Gastrocnemius medialis (tissue), 4 donors: ENCODE measurements at regions not wholly inside any gene's neighbourhood (a gene's known extent, or its start where the extent isn't known, plus 50 kb on each side); places are given as distances from the start of the nearest gene placed in this dataset.

ENCODE experiments used
- ATAC-seq, 2 donors: fragments of 150-250 bp; one replicate each; pipeline ENCODE4 v1.9.1; 2016
- DNase-seq, 2 donors: peaks; one replicate each; pipeline ENCODE4 v3.0.0-alpha.2; 2019
- H3K27ac ChIP-seq, 4 donors: fragments of 200-600 bp; sonication (generic); 1 replicate in 1 of 4; 2 replicates in 3 of 4; pipeline ENCODE4 v1.5.1; 2016 to 2018; ENCODE audit warnings: mild to moderate bottlenecking in 2 of 4, moderate library complexity in 1 of 4
- H3K27me3 ChIP-seq, 3 donors: fragments of 200-600 bp; sonication (generic) in 2 of 3; 1 replicate in 1 of 3; 2 replicates in 2 of 3; pipeline versions ENCODE4 v1.5.1 to v1.6.0; 2016 to 2019; ENCODE audit warnings: mild to moderate bottlenecking in 1 of 3, moderate library complexity in 1 of 3
- H3K36me3 ChIP-seq, 2 donors: fragments of 200-600 bp; sonication (generic) in 1 of 2; one replicate each; pipeline ENCODE4 v1.5.1; 2017 to 2018
- H3K4me1 ChIP-seq, 2 donors: fragments of 200-600 bp; sonication (generic) in 1 of 2; one replicate each; pipeline ENCODE4 v1.5.1; 2016 to 2017; ENCODE audit warnings: mild to moderate bottlenecking in 2 of 2
- H3K4me3 ChIP-seq, 4 donors: fragments of 200-600 bp; sonication (generic) in 3 of 4; 1 replicate in 1 of 4; 2 replicates in 3 of 4; pipeline ENCODE4 v1.5.1; 2016 to 2019; ENCODE audit warnings: mild to moderate bottlenecking in 2 of 4
- H3K9me3 ChIP-seq, 3 donors: fragments of 200-600 bp; sonication (generic) in 2 of 3; 1 replicate in 1 of 3; 2 replicates in 2 of 3; pipeline ENCODE4 v1.5.1; 2016 to 2019
- POLR2A ChIP-seq, 2 donors: fragments of 450-650 bp; IDR thresholded peaks; one replicate each; pipeline ENCODE4 v1.6.1; 2017; ENCODE audit warnings: antibody characterized with exemption in 2 of 2, mild to moderate bottlenecking in 2 of 2, moderate library complexity in 2 of 2
- in situ Hi-C, 4 donors: fragments of 200-750 bp; cut with MboI; loops; one replicate each; pipeline versions ENCODE4 v1.15.0 to v1.8.0; 2017; ENCODE audit warnings: low sequenced_read_pairs in 4 of 4
- intact Hi-C: fragments of 100-400 bp; cut with DNase I; formaldehyde crosslinking; loops from one replicate; pipeline ENCODE4 v1.15.1; 2023; ENCODE audit warnings: low total_unique reads
- TF ChIP-seq, protein P1 (sequence below), 5 experiments: fragments of 450-650 bp in 3 of 5; fragments of 200-600 bp in 2 of 5; sonication (generic) in 2 of 5; IDR thresholded peaks in 4 of 5; conservative IDR thresholded peaks in 1 of 5; 1 replicate in 4 of 5; 2 replicates in 1 of 5; pipeline ENCODE4 v1.5.1; 2016 to 2019; ENCODE audit warnings: antibody characterized with exemption in 5 of 5, mild to moderate bottlenecking in 3 of 5, moderate library complexity in 3 of 5

DNA sequence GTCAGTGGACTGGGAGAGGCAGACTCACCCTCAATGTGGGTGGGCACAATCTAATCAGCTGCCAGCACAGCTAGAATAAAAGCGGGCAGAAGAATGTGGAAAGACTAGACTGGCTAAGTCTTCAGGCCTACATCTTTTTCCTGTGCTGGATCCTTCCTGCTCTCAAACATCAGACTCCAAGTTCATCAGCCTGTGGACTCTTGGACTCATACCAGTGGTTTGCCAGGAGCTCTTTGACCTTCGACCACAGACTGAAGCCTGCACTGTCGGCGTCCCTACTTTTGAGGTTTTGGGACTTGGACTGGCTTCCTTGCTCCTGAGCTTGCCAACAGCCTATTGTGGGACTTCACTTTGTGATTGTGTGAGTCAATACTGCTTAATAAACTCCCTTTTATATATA lies 68.0 kb downstream of the CNTN3 start:
- Histone ChIP-seq H3K4me3 (no peak overlapping the region), H3K9me3 (no peaks in the 10 kb centered on the region), H3K36me3 (no peaks in the 10 kb centered on the region), H3K27ac (no peak overlapping the region), H3K4me1 (no peaks in the 10 kb centered on the region), H3K27me3 (no peaks in the 10 kb centered on the region)
- intact Hi-C loops, result no loop called here
- ATAC-seq (no peak), DNase-seq (no peak)
- in situ Hi-C loops, result no loop called here
- TF ChIP-seq POLR2A (IDR thresholded peaks at IDR 0.05), result no peak
- TF ChIP-seq, protein P1, sequence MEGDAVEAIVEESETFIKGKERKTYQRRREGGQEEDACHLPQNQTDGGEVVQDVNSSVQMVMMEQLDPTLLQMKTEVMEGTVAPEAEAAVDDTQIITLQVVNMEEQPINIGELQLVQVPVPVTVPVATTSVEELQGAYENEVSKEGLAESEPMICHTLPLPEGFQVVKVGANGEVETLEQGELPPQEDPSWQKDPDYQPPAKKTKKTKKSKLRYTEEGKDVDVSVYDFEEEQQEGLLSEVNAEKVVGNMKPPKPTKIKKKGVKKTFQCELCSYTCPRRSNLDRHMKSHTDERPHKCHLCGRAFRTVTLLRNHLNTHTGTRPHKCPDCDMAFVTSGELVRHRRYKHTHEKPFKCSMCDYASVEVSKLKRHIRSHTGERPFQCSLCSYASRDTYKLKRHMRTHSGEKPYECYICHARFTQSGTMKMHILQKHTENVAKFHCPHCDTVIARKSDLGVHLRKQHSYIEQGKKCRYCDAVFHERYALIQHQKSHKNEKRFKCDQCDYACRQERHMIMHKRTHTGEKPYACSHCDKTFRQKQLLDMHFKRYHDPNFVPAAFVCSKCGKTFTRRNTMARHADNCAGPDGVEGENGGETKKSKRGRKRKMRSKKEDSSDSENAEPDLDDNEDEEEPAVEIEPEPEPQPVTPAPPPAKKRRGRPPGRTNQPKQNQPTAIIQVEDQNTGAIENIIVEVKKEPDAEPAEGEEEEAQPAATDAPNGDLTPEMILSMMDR (IDR thresholded peaks at IDR 0.05 in 4 of 5, conservative IDR thresholded peaks at IDR 0.05 in 1 of 5), result no peak

DNA sequence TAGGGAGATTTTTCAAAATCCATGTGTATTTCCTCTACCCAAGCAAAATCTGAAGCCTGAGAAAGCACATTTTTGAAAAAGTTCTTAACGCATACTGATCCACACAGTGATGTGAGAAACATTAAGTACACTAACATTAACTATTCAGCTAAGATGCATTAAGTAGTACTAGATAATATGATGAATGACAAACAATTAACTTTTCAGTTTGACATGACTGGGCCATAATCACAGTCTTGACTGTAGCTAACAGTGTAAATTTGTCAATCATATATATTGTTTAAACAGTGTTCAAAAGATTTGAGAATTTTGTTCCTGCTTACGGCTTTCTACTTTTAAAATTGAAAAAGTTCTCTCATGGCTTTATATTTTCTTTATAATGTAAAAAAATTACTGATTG lies 72.0 kb downstream of the CNTN3 start:
- no peaks in the 10 kb centered on the region for H3K27me3 ChIP-seq
- no peak overlapping the region for H3K27ac ChIP-seq
- ATAC-seq (no peak), DNase-seq (no peak)
- no peak for TF ChIP-seq POLR2A (IDR thresholded peaks at IDR 0.05)
- TF ChIP-seq, protein P1 (IDR thresholded peaks at IDR 0.05 in 4 of 5, conservative IDR thresholded peaks at IDR 0.05 in 1 of 5), result no peak
- no peaks in the 10 kb centered on the region for H3K9me3 ChIP-seq
- no peak overlapping the region for H3K4me3 ChIP-seq
- intact Hi-C loops, result no loop called here
- no peaks in the 10 kb centered on the region for H3K4me1 ChIP-seq
- no peaks in the 10 kb centered on the region for H3K36me3 ChIP-seq
- in situ Hi-C loops, result no loop called here

DNA sequence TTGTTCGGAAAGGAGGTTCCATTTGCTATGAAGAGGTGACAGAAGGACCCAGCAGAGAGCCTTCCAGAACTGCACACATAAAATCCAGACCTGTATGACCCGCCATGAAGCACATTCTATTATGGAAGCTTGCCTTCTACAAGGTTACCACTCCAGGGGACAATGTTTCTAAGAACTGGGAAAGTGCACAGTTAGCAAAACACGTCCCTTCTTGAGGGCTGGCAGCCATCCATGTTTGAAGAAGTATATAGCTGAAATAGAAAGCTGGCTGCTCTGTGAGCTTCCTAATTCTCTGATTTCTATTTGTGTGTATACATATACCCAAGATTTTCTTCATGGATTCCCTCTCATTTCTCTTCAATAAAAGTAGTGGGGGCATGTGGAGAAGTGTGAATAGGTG lies 74.6 kb downstream of the CNTN3 start:
- no peaks in the 10 kb centered on the region for H3K9me3 ChIP-seq
- H3K4me3 ChIP-seq, result no peak overlapping the region
- intact Hi-C loops (no loop called here), in situ Hi-C loops (no loop called here)
- no peak for TF ChIP-seq POLR2A (IDR thresholded peaks at IDR 0.05)
- TF ChIP-seq, protein P1 (IDR thresholded peaks at IDR 0.05 in 4 of 5, conservative IDR thresholded peaks at IDR 0.05 in 1 of 5), result no peak
- ATAC-seq, result no peak
- no peak for DNase-seq
- H3K27ac ChIP-seq, result no peak overlapping the region
- no peaks in the 10 kb centered on the region for H3K27me3 ChIP-seq
- no peaks in the 10 kb centered on the region for H3K4me1 ChIP-seq
- no peaks in the 10 kb centered on the region for H3K36me3 ChIP-seq

DNA sequence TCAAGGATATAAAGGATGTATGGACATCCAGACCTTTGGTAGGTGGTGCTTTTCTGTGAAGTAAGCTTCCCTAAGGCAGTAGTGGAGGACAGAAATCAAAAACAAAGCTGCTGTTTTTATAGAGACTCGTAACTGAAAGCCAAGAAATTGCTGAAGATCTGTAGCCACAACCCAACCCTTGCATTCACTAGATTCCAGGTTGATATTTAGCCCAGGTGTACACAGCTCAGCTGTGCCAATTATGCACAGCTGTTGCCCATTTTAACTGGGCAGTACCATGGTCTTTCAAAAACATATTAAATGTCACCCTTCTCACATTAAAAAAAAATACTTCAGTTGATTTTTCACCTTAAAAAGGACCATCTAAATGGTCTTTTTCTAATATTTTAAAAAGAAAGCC lies 75.8 kb downstream of the CNTN3 start:
- Histone ChIP-seq H3K27ac (no peak overlapping the region), H3K4me1 (no peaks in the 10 kb centered on the region), H3K4me3 (no peak overlapping the region), H3K27me3 (no peaks in the 10 kb centered on the region), H3K36me3 (no peaks in the 10 kb centered on the region), H3K9me3 (no peaks in the 10 kb centered on the region)
- intact Hi-C loops, result no loop called here
- TF ChIP-seq POLR2A (IDR thresholded peaks at IDR 0.05), result no peak
- TF ChIP-seq, protein P1 (IDR thresholded peaks at IDR 0.05 in 4 of 5, conservative IDR thresholded peaks at IDR 0.05 in 1 of 5), result no peak
- in situ Hi-C loops, result no loop called here
- DNase-seq, result no peak
- no peak for ATAC-seq

DNA sequence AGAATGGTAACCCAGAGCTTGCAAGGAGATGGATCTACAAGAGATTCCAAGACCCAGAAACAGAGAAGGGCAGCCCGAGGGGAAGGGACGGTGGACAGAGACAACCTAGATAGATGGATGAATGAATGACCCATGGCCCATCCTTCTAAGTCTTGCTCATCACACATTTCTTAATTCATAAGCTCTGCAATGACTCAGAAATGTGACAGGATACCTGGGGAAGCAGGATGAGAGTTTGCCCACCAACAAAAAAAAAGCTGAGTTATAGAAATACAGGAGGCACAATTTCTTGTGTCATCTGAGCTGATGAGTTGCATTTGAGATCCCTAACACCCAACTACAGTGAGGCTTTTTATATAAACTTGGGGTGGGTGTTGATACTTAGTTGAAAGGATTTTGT lies 76.6 kb downstream of the CNTN3 start:
- intact Hi-C loops, result no loop called here
- no peaks in the 10 kb centered on the region for H3K4me1 ChIP-seq
- H3K27me3 ChIP-seq, result no peaks in the 10 kb centered on the region
- H3K9me3 ChIP-seq, result no peaks in the 10 kb centered on the region
- DNase-seq (no peak), ATAC-seq (no peak)
- no peak overlapping the region for H3K27ac ChIP-seq
- in situ Hi-C loops, result no loop called here
- no peaks in the 10 kb centered on the region for H3K36me3 ChIP-seq
- TF ChIP-seq POLR2A (IDR thresholded peaks at IDR 0.05), result no peak
- TF ChIP-seq, protein P1 (IDR thresholded peaks at IDR 0.05 in 4 of 5, conservative IDR thresholded peaks at IDR 0.05 in 1 of 5), result no peak
- H3K4me3 ChIP-seq, result no peak overlapping the region
